ENCODE measurements at regions not wholly inside any gene's neighbourhood (a gene's known extent, or its start where the extent isn't known, plus 50 kb on each side); places are given as distances from the start of the nearest gene placed in this dataset.
"Not testable (repeated sequence)": the region's sequence is repeated elsewhere in the genome, so short reads cannot be mapped to it uniquely, and the experiment has no call there.

- no peaks in the 10 kb centered on the region for H3K36me3 ChIP-seq (ENCODE audit: control insufficient read depth, low read length)
- H3K4me3 ChIP-seq (ENCODE audit: low read length) = no peak overlapping the region
- no peaks in the 10 kb centered on the region for H3K4me1 ChIP-seq (ENCODE audit: control insufficient read depth, low read length)
- no peaks in the 10 kb centered on the region for H3K79me2 ChIP-seq (ENCODE audit: control insufficient read depth, low read length)
- no peak overlapping the region for H3K4me2 ChIP-seq (ENCODE audit: low read length)
- H3K27me3 ChIP-seq (ENCODE audit: control insufficient read depth, low read length) = no peaks in the 10 kb centered on the region
- no peaks in the 10 kb centered on the region for H3K9me3 ChIP-seq (ENCODE audit: control insufficient read depth, insufficient read depth, low read length)
- H3K27ac ChIP-seq (ENCODE audit: low read depth, low read length) = no peak overlapping the region
- H3K9me2 ChIP-seq (replicated peaks; ENCODE audit: control insufficient read depth, low read length) = no peaks in the 10 kb centered on the region
- no peaks in the 10 kb centered on the region for H3F3A ChIP-seq (ENCODE audit: control insufficient read depth, insufficient read depth)
- TF ChIP-seq CTCF (IDR thresholded peaks at IDR 0.05; ENCODE audit: low read depth, low read length, poor library complexity, severe bottlenecking) (no peak), EZH2phosphoT487 (IDR thresholded peaks at IDR 0.05; ENCODE audit: borderline replicate concordance, low read length) (no peak)
- H4K20me1 ChIP-seq (ENCODE audit: control insufficient read depth, insufficient read depth, low read depth, low read length) = no peaks in the 10 kb centered on the region
Measured at GRCh38 chr5:25453500-25453899, 808.7 kb upstream of the CDH10 start.

- H3K27ac ChIP-seq (ENCODE audit: low read depth, low read length) = no peak overlapping the region
- no peaks in the 10 kb centered on the region for H4K20me1 ChIP-seq (ENCODE audit: control insufficient read depth, insufficient read depth, low read depth, low read length)
- no peaks in the 10 kb centered on the region for H3K36me3 ChIP-seq (ENCODE audit: control insufficient read depth, low read length)
- TF ChIP-seq CTCF (IDR thresholded peaks at IDR 0.05; ENCODE audit: low read depth, low read length, poor library complexity, severe bottlenecking) (no peak), EZH2phosphoT487 (IDR thresholded peaks at IDR 0.05; ENCODE audit: borderline replicate concordance, low read length) (no peak)
- no peaks in the 10 kb centered on the region for H3F3A ChIP-seq (ENCODE audit: control insufficient read depth, insufficient read depth)
- no peaks in the 10 kb centered on the region for H3K27me3 ChIP-seq (ENCODE audit: control insufficient read depth, low read length)
- no peaks in the 10 kb centered on the region for H3K4me1 ChIP-seq (ENCODE audit: control insufficient read depth, low read length)
- H3K9me2 ChIP-seq (replicated peaks; ENCODE audit: control insufficient read depth, low read length) = no peaks in the 10 kb centered on the region
- H3K9me3 ChIP-seq (ENCODE audit: control insufficient read depth, insufficient read depth, low read length) = no peaks in the 10 kb centered on the region
- no peak overlapping the region for H3K4me2 ChIP-seq (ENCODE audit: low read length)
- H3K79me2 ChIP-seq (ENCODE audit: control insufficient read depth, low read length) = no peaks in the 10 kb centered on the region
- H3K4me3 ChIP-seq (ENCODE audit: low read length) = no peak overlapping the region
Measured at GRCh38 chr5:25451294-25451693, 806.5 kb upstream of the CDH10 start.

- no peaks in the 10 kb centered on the region for H3K36me3 ChIP-seq (ENCODE audit: control insufficient read depth, low read length)
- no peaks in the 10 kb centered on the region for H3K9me3 ChIP-seq (ENCODE audit: control insufficient read depth, insufficient read depth, low read length)
- TF ChIP-seq CTCF (IDR thresholded peaks at IDR 0.05; ENCODE audit: low read depth, low read length, poor library complexity, severe bottlenecking) (no peak), EZH2phosphoT487 (IDR thresholded peaks at IDR 0.05; ENCODE audit: borderline replicate concordance, low read length) (no peak)
- no peak overlapping the region for H3K27ac ChIP-seq (ENCODE audit: low read depth, low read length)
- H3K4me3 ChIP-seq (ENCODE audit: low read length) = no peak overlapping the region
- no peaks in the 10 kb centered on the region for H3F3A ChIP-seq (ENCODE audit: control insufficient read depth, insufficient read depth)
- no peaks in the 10 kb centered on the region for H3K4me1 ChIP-seq (ENCODE audit: control insufficient read depth, low read length)
- H3K9me2 ChIP-seq (replicated peaks; ENCODE audit: control insufficient read depth, low read length) = no peaks in the 10 kb centered on the region
- no peaks in the 10 kb centered on the region for H3K27me3 ChIP-seq (ENCODE audit: control insufficient read depth, low read length)
- H3K4me2 ChIP-seq (ENCODE audit: low read length) = no peak overlapping the region
- H4K20me1 ChIP-seq (ENCODE audit: control insufficient read depth, insufficient read depth, low read depth, low read length) = no peaks in the 10 kb centered on the region
- no peaks in the 10 kb centered on the region for H3K79me2 ChIP-seq (ENCODE audit: control insufficient read depth, low read length)
Measured at GRCh38 chr5:25448646-25449045, 803.9 kb upstream of the CDH10 start.

GRCh38 chr5:25448190-25448621 lies 803.4 kb upstream of the CDH10 start:
- H3K9me3 ChIP-seq (ENCODE audit: control insufficient read depth, insufficient read depth, low read length) = no peaks in the 10 kb centered on the region
- H3K4me1 ChIP-seq (ENCODE audit: control insufficient read depth, low read length) = no peaks in the 10 kb centered on the region
- no peaks in the 10 kb centered on the region for H3K36me3 ChIP-seq (ENCODE audit: control insufficient read depth, low read length)
- no peak overlapping the region for H3K27ac ChIP-seq (ENCODE audit: low read depth, low read length)
- H4K20me1 ChIP-seq (ENCODE audit: control insufficient read depth, insufficient read depth, low read depth, low read length) = no peaks in the 10 kb centered on the region
- no peaks in the 10 kb centered on the region for H3F3A ChIP-seq (ENCODE audit: control insufficient read depth, insufficient read depth)
- H3K79me2 ChIP-seq (ENCODE audit: control insufficient read depth, low read length) = no peaks in the 10 kb centered on the region
- TF ChIP-seq EZH2phosphoT487 (IDR thresholded peaks at IDR 0.05; ENCODE audit: borderline replicate concordance, low read length) (no peak), CTCF (IDR thresholded peaks at IDR 0.05; ENCODE audit: low read depth, low read length, poor library complexity, severe bottlenecking) (no peak)
- no peaks in the 10 kb centered on the region for H3K27me3 ChIP-seq (ENCODE audit: control insufficient read depth, low read length)
- no peak overlapping the region for H3K4me3 ChIP-seq (ENCODE audit: low read length)
- no peak overlapping the region for H3K4me2 ChIP-seq (ENCODE audit: low read length)
- H3K9me2 ChIP-seq (replicated peaks; ENCODE audit: control insufficient read depth, low read length) = no peaks in the 10 kb centered on the region

GRCh38 chr5:25446061-25446420 lies 801.3 kb upstream of the CDH10 start:
- H3K9me2 ChIP-seq (replicated peaks; ENCODE audit: control insufficient read depth, low read length); H3K79me2 ChIP-seq (ENCODE audit: control insufficient read depth, low read length); H3K27ac ChIP-seq (ENCODE audit: low read depth, low read length); H3K36me3 ChIP-seq (ENCODE audit: control insufficient read depth, low read length); H3K4me2 ChIP-seq (ENCODE audit: low read length); H3K9me3 ChIP-seq (ENCODE audit: control insufficient read depth, insufficient read depth, low read length); H3F3A ChIP-seq (ENCODE audit: control insufficient read depth, insufficient read depth); H3K4me1 ChIP-seq (ENCODE audit: control insufficient read depth, low read length); H3K27me3 ChIP-seq (ENCODE audit: control insufficient read depth, low read length); H4K20me1 ChIP-seq (ENCODE audit: control insufficient read depth, insufficient read depth, low read depth, low read length); H3K4me3 ChIP-seq (ENCODE audit: low read length): not testable (repeated sequence)

Measured in DOHH2 (cell line).